SU-DHL-6 (cell line): ENCODE measurements at regions not wholly inside any gene's neighbourhood (a gene's known extent, or its start where the extent isn't known, plus 50 kb on each side); places are given as distances from the start of the nearest gene placed in this dataset.
A peak's percentile ranks its signal among the peaks of the same experiment; 100 is the strongest.

Source experiments
- H2AFZ ChIP-seq: fragments of 200-600 bp; sonication (generic); 2 replicates; pipeline ENCODE4 v1.6.1; 2014; ENCODE audit warnings: low read depth, mild to moderate bottlenecking, moderate library complexity, mixed read lengths, antibody characterized with exemption, low read length; ENCODE audit not compliant: severe bottlenecking
- H3F3A ChIP-seq: fragments of 200-600 bp; shearing (Covaris generic); 2 replicates; pipeline ENCODE4 v1.6.0; 2016; ENCODE audit warnings: antibody characterized with exemption, mild to moderate bottlenecking; ENCODE audit not compliant: insufficient read depth
- H3K27ac ChIP-seq: fragments of 200-600 bp; sonication (generic); 2 replicates; pipeline ENCODE4 v1.5.1; 2016; ENCODE audit warnings: low read depth, mild to moderate bottlenecking, low read length, moderate library complexity, mixed read lengths
- H3K27me3 ChIP-seq: fragments of 200-600 bp; sonication (generic), shearing (Covaris generic); 2 replicates; pipeline ENCODE4 v1.6.0; 2014; ENCODE audit warnings: mild to moderate bottlenecking, low read length
- H3K36me3 ChIP-seq: fragments of 200-600 bp; sonication (generic); 2 replicates; pipeline ENCODE4 v1.6.1; 2014; ENCODE audit warnings: mild to moderate bottlenecking, low read length, mixed read lengths
- H3K4me2 ChIP-seq: fragments of 300-600, 200-600 bp; shearing (Covaris generic), sonication (generic); 2 replicates; pipeline ENCODE4 v1.6.0; 2014; ENCODE audit warnings: low read length, low read depth, mild to moderate bottlenecking; ENCODE audit not compliant: poor library complexity, severe bottlenecking
- H3K4me3 ChIP-seq: fragments of 200-600 bp; sonication (generic); 2 replicates; pipeline ENCODE4 v1.5.1; 2014; ENCODE audit warnings: antibody characterized with exemption, low read length, mild to moderate bottlenecking, mixed read lengths; ENCODE audit not compliant: insufficient read depth, poor library complexity, severe bottlenecking
- H3K79me2 ChIP-seq: fragments of 200-600 bp; sonication (generic); 2 replicates; pipeline ENCODE4 v1.6.1; 2014; ENCODE audit warnings: mild to moderate bottlenecking, low read length, moderate library complexity; ENCODE audit not compliant: insufficient read depth
- H3K9ac ChIP-seq: fragments of 200-600 bp; sonication (generic); 2 replicates; pipeline ENCODE4 v1.7.0; 2014; ENCODE audit warnings: mild to moderate bottlenecking, low read length
- H3K9me2 ChIP-seq: fragments of 200-600 bp; sonication (generic); replicated peaks from 2 replicates; pipeline ENCODE4 v1.6.1; 2014; ENCODE audit warnings: low read length; ENCODE audit not compliant: insufficient read depth
- H3K9me3 ChIP-seq: fragments of 200-600 bp; sonication (generic); 2 replicates; pipeline ENCODE4 v1.6.1; 2014; ENCODE audit warnings: low read length, mixed read lengths; ENCODE audit not compliant: insufficient read depth
- H4K20me1 ChIP-seq: fragments of 200-600 bp; sonication (generic); 2 replicates; pipeline ENCODE4 v1.6.1; 2014; ENCODE audit warnings: low read depth, mild to moderate bottlenecking, antibody characterized with exemption, low read length, moderate library complexity, mixed read lengths
- EZH2phosphoT487 ChIP-seq: fragments of 200-600 bp; sonication (generic), shearing (Covaris generic); conservative IDR thresholded peaks from 2 replicates; pipeline ENCODE4 v1.6.1; 2018; ENCODE audit warnings: mild to moderate bottlenecking, antibody characterized with exemption, low read length, moderate library complexity, mixed read lengths
- TF ChIP-seq, protein P1 (sequence below): fragments of 200-600 bp; sonication (generic); IDR thresholded peaks from one replicate; pipeline ENCODE4 v1.5.1; 2017; ENCODE audit warnings: antibody characterized with exemption, mild to moderate bottlenecking, low read length, moderate library complexity; ENCODE audit not compliant: insufficient read depth, poor library complexity, severe bottlenecking

DNA sequence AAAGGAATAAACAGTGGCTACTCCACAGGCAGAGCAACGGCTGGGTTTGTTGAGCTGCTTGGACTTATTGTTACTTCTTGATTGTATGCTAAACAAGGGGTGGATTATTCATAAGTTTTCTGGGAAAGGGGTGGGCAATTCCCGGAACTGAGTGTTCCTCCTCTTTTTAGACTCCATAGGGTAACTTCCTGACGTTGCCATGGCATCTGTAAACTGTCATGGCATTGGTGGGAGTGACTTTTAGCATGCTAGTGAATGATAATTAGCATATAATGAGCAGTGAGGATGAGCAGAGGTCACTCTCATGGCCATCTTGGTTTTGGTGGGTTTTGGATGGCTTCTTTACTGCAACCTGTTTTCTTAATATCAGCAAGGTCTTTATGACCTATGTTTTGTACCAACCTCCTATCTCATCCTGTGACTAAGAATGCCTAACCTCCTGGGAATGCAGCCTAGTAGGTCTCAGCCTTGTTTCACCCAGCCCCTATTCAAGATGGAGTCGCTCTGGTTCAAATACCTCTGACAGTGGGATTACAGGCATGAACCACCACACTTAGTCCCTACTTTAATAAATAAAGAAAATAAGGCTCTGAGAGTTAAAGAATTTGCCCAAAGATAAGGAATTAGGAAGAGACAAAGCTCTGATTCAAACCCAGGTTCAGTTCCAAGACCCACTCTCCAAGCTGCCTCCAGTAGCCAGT, 65.6 kb upstream of the CLMP start:
- peak overlapping the region; percentile 34 for H3K4me2 ChIP-seq
- no peaks in the 10 kb centered on the region for H4K20me1 ChIP-seq
- H3K79me2 ChIP-seq: no peaks in the 10 kb centered on the region
- no peak overlapping the region for H3K4me3 ChIP-seq
- no peaks in the 10 kb centered on the region for H3K27me3 ChIP-seq
- H3K9me3 ChIP-seq: 0 out of 2 replicates have a peak, but pooled peaks cover 4% of the 10 kb centered on the region
- no peak for TF ChIP-seq EZH2phosphoT487
- TF ChIP-seq, protein P1, sequence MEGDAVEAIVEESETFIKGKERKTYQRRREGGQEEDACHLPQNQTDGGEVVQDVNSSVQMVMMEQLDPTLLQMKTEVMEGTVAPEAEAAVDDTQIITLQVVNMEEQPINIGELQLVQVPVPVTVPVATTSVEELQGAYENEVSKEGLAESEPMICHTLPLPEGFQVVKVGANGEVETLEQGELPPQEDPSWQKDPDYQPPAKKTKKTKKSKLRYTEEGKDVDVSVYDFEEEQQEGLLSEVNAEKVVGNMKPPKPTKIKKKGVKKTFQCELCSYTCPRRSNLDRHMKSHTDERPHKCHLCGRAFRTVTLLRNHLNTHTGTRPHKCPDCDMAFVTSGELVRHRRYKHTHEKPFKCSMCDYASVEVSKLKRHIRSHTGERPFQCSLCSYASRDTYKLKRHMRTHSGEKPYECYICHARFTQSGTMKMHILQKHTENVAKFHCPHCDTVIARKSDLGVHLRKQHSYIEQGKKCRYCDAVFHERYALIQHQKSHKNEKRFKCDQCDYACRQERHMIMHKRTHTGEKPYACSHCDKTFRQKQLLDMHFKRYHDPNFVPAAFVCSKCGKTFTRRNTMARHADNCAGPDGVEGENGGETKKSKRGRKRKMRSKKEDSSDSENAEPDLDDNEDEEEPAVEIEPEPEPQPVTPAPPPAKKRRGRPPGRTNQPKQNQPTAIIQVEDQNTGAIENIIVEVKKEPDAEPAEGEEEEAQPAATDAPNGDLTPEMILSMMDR: no peak
- no peaks in the 10 kb centered on the region for H3K36me3 ChIP-seq
- H3K27ac ChIP-seq: no peak overlapping the region
- no peaks in the 10 kb centered on the region for H3F3A ChIP-seq
- H2AFZ ChIP-seq: peak overlapping the region; percentile 85
- H3K9ac ChIP-seq: no peak overlapping the region
- no peaks in the 10 kb centered on the region for H3K9me2 ChIP-seq

DNA sequence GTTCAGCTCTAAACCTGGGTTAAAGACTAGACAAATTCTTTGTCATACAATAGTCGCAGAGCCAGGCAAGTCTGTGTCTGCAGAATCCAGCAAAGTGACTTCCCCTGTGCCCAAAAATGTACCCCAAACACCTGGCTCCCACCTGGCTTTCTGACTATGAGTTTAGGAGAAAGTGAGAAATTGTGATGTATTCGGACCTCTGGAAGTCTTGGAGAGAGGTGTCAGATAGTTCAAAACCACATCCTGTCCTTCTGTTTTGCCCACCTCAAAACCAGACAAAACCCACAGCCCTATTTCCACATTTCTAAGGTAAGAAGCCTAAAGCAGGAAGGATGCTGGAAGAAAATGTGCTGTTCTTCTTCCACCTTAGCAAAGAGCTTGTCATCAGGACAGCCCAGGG, 63.8 kb upstream of the CLMP start:
- TF ChIP-seq EZH2phosphoT487: no peak
- TF ChIP-seq, protein P1: no peak
- Histone ChIP-seq H2AFZ (no peak overlapping the region), H3K79me2 (no peaks in the 10 kb centered on the region), H3K36me3 (no peaks in the 10 kb centered on the region), H3K9me2 (no peaks in the 10 kb centered on the region), H3K27me3 (no peaks in the 10 kb centered on the region), H3K4me2 (no peak overlapping the region), H3K27ac (no peak overlapping the region), H3F3A (no peaks in the 10 kb centered on the region), H3K9me3 (0 out of 2 replicates have a peak, but pooled peaks cover 4% of the 10 kb centered on the region), H3K4me3 (no peak overlapping the region), H3K9ac (no peak overlapping the region), H4K20me1 (no peaks in the 10 kb centered on the region)

DNA sequence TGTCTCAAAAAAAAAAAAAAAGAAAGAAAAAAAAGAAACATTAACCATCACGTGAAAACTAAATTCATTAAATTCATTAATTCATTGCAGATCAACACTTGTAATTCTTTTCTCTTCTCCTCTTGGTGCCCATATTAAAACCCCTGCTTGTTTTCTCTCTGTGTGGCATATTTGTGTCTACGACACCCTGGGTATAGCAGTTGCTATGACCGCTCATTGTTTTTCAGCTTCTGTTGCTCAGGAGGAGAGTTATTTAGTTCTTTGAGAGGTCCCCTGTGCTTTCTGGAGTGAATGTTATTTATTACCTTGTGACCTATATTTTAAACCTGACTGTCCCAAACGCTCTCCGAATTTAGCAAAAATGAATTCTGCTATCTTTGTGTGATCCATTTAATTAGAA, 62.3 kb upstream of the CLMP start:
- Histone ChIP-seq H3K9ac (no peak overlapping the region), H3F3A (no peaks in the 10 kb centered on the region), H3K27ac (no peak overlapping the region), H3K36me3 (no peaks in the 10 kb centered on the region), H4K20me1 (no peaks in the 10 kb centered on the region), H3K9me2 (no peaks in the 10 kb centered on the region), H3K9me3 (0 out of 2 replicates have a peak, but pooled peaks cover 4% of the 10 kb centered on the region), H3K79me2 (no peaks in the 10 kb centered on the region), H3K4me2 (no peak overlapping the region), H3K4me3 (no peak overlapping the region), H2AFZ (no peak overlapping the region), H3K27me3 (no peaks in the 10 kb centered on the region)
- no peak for TF ChIP-seq EZH2phosphoT487
- TF ChIP-seq, protein P1: no peak
